CD4-positive, alpha-beta T cell treated with Interleukin-1 beta for 1 hour (primary cell): ENCODE measurements at regions not wholly inside any gene's neighbourhood (a gene's known extent, or its start where the extent isn't known, plus 50 kb on each side); places are given as distances from the start of the nearest gene placed in this dataset.

ENCODE experiments used
- DNase-seq, 2 donors: peaks; one replicate each; pipeline ENCODE4 v3.0.0-alpha.2; 2020 to 2022

- DNase-seq, result no peak
Observed at GRCh38 chr2:6008726-6009125, 316.5 kb downstream of the SOX11 start.

GRCh38 chr2:6010163-6010562 is 318.0 kb downstream of the SOX11 start:
- no peak for DNase-seq

GRCh38 chr2:6011921-6012320 is 319.7 kb downstream of the SOX11 start:
- no peak for DNase-seq

- no peak for DNase-seq
Observed at GRCh38 chr2:6017736-6018286, 325.6 kb downstream of the SOX11 start.

- DNase-seq, result no peak
Observed at GRCh38 chr2:6024229-6024628, 332.0 kb downstream of the SOX11 start.

- no peak for DNase-seq
Observed at GRCh38 chr2:6024784-6025183, 332.6 kb downstream of the SOX11 start.

- no peak for DNase-seq
Observed at GRCh38 chr2:6025391-6025790, 333.2 kb downstream of the SOX11 start.

- no peak for DNase-seq
Observed at GRCh38 chr2:6027066-6027465, 334.9 kb downstream of the SOX11 start.

- DNase-seq, result no peak
Observed at GRCh38 chr2:6031200-6031867, 339.1 kb downstream of the SOX11 start.

GRCh38 chr2:6036211-6036610 is 344.0 kb downstream of the SOX11 start:
- no peak for DNase-seq

GRCh38 chr2:6043238-6043637 is 351.1 kb downstream of the SOX11 start:
- DNase-seq, result no peak

GRCh38 chr2:6052649-6053048 is 360.5 kb downstream of the SOX11 start:
- no peak for DNase-seq

GRCh38 chr2:6053743-6054142 is 361.6 kb downstream of the SOX11 start:
- DNase-seq, result no peak

- no peak for DNase-seq
Observed at GRCh38 chr2:6054161-6054671, 362.0 kb downstream of the SOX11 start.

GRCh38 chr2:6060992-6061663 is 368.9 kb downstream of the SOX11 start:
- DNase-seq, result no peak

GRCh38 chr2:6064757-6065156 is 372.6 kb downstream of the SOX11 start:
- DNase-seq, result no peak

GRCh38 chr2:6065703-6066102 is 373.5 kb downstream of the SOX11 start:
- no peak for DNase-seq

GRCh38 chr2:6067089-6067488 is 374.9 kb downstream of the SOX11 start:
- DNase-seq, result no peak

GRCh38 chr2:6067806-6068205 is 375.6 kb downstream of the SOX11 start:
- DNase-seq, result no peak

GRCh38 chr2:6068429-6068828 is 376.2 kb downstream of the SOX11 start:
- DNase-seq, result no peak

GRCh38 chr2:6069381-6069780 is 377.2 kb downstream of the SOX11 start:
- no peak for DNase-seq

GRCh38 chr2:6071519-6071918 is 379.3 kb downstream of the SOX11 start:
- no peak for DNase-seq

- DNase-seq, result no peak
Observed at GRCh38 chr2:6072276-6072675, 380.1 kb downstream of the SOX11 start.

GRCh38 chr2:6072768-6073167 is 380.6 kb downstream of the SOX11 start:
- DNase-seq, result no peak
